Osteocyte (in vitro differentiated cells): ENCODE measurements at regions not wholly inside any gene's neighbourhood (a gene's known extent, or its start where the extent isn't known, plus 50 kb on each side); places are given as distances from the start of the nearest gene placed in this dataset.

Experiments
- DNase-seq: peaks from one replicate; pipeline ENCODE4 v3.0.0; 2021; ENCODE audit warnings: mixed read lengths; ENCODE audit not compliant: unreplicated experiment; ENCODE audit errors: extremely low spot score
- H3K27ac Mint-ChIP-seq: one replicate; pipeline ENCODE4 v1.8.0; 2021; ENCODE audit warnings: mild to moderate bottlenecking, mixed read lengths; ENCODE audit not compliant: unreplicated experiment
- H3K27me3 Mint-ChIP-seq: one replicate; pipeline ENCODE4 v1.8.0; 2021; ENCODE audit warnings: mixed read lengths; ENCODE audit not compliant: unreplicated experiment
- H3K36me3 Mint-ChIP-seq: one replicate; pipeline ENCODE4 v1.8.0; 2021; ENCODE audit warnings: mixed read lengths; ENCODE audit not compliant: unreplicated experiment
- H3K4me1 Mint-ChIP-seq: one replicate; pipeline ENCODE4 v1.8.0; 2021; ENCODE audit warnings: mixed read lengths; ENCODE audit not compliant: unreplicated experiment
- H3K4me3 Mint-ChIP-seq: one replicate; pipeline ENCODE4 v1.8.0; 2021; ENCODE audit warnings: mild to moderate bottlenecking, moderate library complexity, mixed read lengths; ENCODE audit not compliant: unreplicated experiment
- H3K9me3 Mint-ChIP-seq: one replicate; pipeline ENCODE4 v1.8.0; 2021; ENCODE audit warnings: mixed read lengths; ENCODE audit not compliant: unreplicated experiment
- CTCF ChIP-seq: fragments of 200-600 bp; sonication (generic); IDR thresholded peaks from 2 replicates; pipeline ENCODE4 v1.5.0; 2021; ENCODE audit warnings: antibody characterized with exemption, mild to moderate bottlenecking, moderate library complexity

- Mint-ChIP-seq H3K36me3 (no peaks in the 10 kb centered on the region), H3K4me3 (no peak overlapping the region), H3K27ac (no peak overlapping the region), H3K9me3 (peaks cover 3% of the 10 kb centered on the region), H3K27me3 (no peaks in the 10 kb centered on the region), H3K4me1 (peaks cover 58% of the 10 kb centered on the region)
- DNase-seq = no peak
- TF ChIP-seq CTCF = no peak
Measured at GRCh38 chr4:74663631-74664030, 130.7 kb downstream of the BTC start.

DNA sequence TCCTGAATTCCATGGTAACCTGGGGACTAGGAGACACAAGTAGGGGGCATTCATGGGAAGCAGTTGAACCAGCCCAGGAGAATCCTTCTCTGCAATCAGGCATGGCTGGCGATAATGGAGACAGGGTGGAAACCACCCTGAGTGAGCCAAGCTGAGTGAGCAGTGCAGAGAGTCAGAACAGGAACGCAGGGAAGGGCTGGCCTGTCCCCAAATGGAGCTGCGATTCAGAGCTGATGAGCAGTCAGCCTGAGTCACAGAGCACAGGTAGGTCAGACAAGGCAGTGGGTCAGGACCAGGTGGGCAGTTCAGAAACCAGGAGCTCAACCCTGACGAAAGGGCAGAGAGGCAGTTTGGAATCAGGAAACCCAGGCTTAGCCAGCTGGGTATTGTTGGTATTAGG is 129.0 kb downstream of the BTC start:
- H3K4me3 Mint-ChIP-seq = no peak overlapping the region
- TF ChIP-seq CTCF = no peak
- H3K27me3 Mint-ChIP-seq = no peaks in the 10 kb centered on the region
- DNase-seq = no peak
- H3K27ac Mint-ChIP-seq = no peak overlapping the region
- H3K9me3 Mint-ChIP-seq = no peaks in the 10 kb centered on the region
- H3K36me3 Mint-ChIP-seq = no peaks in the 10 kb centered on the region
- peaks cover 46% of the 10 kb centered on the region for H3K4me1 Mint-ChIP-seq

- peaks cover 41% of the 10 kb centered on the region for H3K4me1 Mint-ChIP-seq
- H3K27ac Mint-ChIP-seq = no peak overlapping the region
- DNase-seq = no peak
- TF ChIP-seq CTCF = no peak
- H3K4me3 Mint-ChIP-seq = no peak overlapping the region
- H3K9me3 Mint-ChIP-seq = no peaks in the 10 kb centered on the region
- no peaks in the 10 kb centered on the region for H3K27me3 Mint-ChIP-seq
- H3K36me3 Mint-ChIP-seq = no peaks in the 10 kb centered on the region
Measured at GRCh38 chr4:74665876-74666275, 128.4 kb downstream of the BTC start.

GRCh38 chr4:74667438-74667837 is 126.9 kb downstream of the BTC start:
- H3K27ac Mint-ChIP-seq = no peak overlapping the region
- TF ChIP-seq CTCF = no peak
- no peaks in the 10 kb centered on the region for H3K36me3 Mint-ChIP-seq
- no peak overlapping the region for H3K4me3 Mint-ChIP-seq
- no peaks in the 10 kb centered on the region for H3K9me3 Mint-ChIP-seq
- peaks cover 4% of the 10 kb centered on the region for H3K27me3 Mint-ChIP-seq
- H3K4me1 Mint-ChIP-seq = peaks cover 26% of the 10 kb centered on the region
- DNase-seq = no peak

DNA sequence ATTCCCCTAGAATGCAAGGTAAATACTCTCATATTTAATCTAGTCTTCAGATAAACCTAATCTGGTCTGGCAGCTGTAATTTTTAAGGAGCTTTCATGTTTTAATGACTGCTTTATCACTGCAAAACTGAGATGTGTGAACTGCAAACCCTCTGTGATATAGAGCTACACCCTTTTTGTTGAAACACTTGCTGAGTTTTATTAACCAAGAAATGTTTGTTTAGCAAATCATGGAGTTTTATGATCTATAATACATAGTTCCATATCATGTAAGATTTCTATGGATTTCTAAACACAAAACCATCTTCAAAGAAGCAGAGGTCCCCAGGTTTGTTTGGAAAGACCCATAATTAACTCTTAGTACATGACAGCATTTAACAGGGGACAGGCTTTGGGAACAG is 126.4 kb downstream of the BTC start:
- no peaks in the 10 kb centered on the region for H3K36me3 Mint-ChIP-seq
- peaks cover 24% of the 10 kb centered on the region for H3K4me1 Mint-ChIP-seq
- H3K4me3 Mint-ChIP-seq = no peak overlapping the region
- peaks cover 9% of the 10 kb centered on the region for H3K27me3 Mint-ChIP-seq
- no peak for TF ChIP-seq CTCF
- DNase-seq = no peak
- no peak overlapping the region for H3K27ac Mint-ChIP-seq
- no peaks in the 10 kb centered on the region for H3K9me3 Mint-ChIP-seq
